ENCODE measurements at regions not wholly inside any gene's neighbourhood (a gene's known extent, or its start where the extent isn't known, plus 50 kb on each side); places are given as distances from the start of the nearest gene placed in this dataset.

- TF ChIP-seq CTCF (IDR thresholded peaks at IDR 0.05) (no peak), POLR2A (IDR thresholded peaks at IDR 0.05) (no peak)
Observed at GRCh38 chr4:53832549-53832948, 231.9 kb downstream of the CHIC2 start.
